Uterus (tissue), 2 donors: ENCODE measurements at regions not wholly inside any gene's neighbourhood (a gene's known extent, or its start where the extent isn't known, plus 50 kb on each side); places are given as distances from the start of the nearest gene placed in this dataset.

Experiments
- POLR2A ChIP-seq, 2 donors: fragments of 450-650 bp; IDR thresholded peaks; one replicate each; pipeline ENCODE4 v1.6.1; 2016; ENCODE audit warnings: antibody characterized with exemption in 2 of 2, mild to moderate bottlenecking in 1 of 2, moderate library complexity in 1 of 2
- TF ChIP-seq, protein P1 (sequence below), 4 experiments: fragments of 200-600 bp in 2 of 4; fragments of 450-650 bp in 2 of 4; sonication (generic) in 2 of 4; IDR thresholded peaks; one replicate each; pipeline ENCODE4 v1.5.1; 2016 to 2019; ENCODE audit warnings: antibody characterized with exemption in 4 of 4, mild to moderate bottlenecking in 2 of 4, moderate library complexity in 1 of 4

DNA sequence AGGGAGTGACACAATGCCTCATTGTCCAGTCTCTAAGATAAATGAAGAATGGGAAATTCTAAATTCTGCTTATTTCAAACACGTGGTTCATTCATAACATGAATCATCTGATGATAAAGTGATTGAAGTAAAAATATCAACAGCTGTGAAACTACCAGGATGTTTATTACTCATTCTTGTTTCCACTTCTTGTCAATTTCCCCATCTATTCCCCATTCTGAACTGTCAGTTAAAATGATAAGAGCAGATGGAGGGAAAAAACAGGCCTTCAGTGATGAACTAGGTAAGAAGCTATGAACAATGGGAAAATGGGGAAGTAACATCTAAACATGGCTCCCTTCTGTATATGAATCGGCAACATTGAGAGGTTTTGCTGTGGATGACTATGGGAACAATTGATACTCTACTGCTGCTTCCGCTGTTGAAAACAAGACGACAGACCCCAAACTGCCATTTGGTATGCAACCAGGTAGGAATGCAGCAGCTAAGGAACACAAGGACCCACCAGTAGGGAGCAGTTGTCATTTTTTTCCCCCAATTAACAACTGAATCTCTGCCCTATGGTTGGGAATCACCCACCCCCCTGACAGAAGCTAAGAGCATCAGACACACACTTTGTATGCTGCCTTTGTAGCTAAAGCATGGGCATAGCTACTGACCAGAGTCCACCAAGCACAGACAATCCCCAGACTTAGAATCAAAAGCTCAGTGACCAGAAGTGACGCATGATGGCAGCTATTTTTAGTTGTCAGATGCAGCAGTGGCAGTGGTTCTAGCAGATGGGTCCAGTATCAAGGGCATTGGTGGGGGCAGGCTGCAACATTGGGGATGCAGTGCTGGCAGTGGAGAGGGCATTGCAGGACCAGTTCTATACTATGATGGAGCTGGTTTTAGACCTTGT, 52.9 kb upstream of the ZNF366 start:
- TF ChIP-seq, protein P1, sequence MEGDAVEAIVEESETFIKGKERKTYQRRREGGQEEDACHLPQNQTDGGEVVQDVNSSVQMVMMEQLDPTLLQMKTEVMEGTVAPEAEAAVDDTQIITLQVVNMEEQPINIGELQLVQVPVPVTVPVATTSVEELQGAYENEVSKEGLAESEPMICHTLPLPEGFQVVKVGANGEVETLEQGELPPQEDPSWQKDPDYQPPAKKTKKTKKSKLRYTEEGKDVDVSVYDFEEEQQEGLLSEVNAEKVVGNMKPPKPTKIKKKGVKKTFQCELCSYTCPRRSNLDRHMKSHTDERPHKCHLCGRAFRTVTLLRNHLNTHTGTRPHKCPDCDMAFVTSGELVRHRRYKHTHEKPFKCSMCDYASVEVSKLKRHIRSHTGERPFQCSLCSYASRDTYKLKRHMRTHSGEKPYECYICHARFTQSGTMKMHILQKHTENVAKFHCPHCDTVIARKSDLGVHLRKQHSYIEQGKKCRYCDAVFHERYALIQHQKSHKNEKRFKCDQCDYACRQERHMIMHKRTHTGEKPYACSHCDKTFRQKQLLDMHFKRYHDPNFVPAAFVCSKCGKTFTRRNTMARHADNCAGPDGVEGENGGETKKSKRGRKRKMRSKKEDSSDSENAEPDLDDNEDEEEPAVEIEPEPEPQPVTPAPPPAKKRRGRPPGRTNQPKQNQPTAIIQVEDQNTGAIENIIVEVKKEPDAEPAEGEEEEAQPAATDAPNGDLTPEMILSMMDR (IDR thresholded peaks at IDR 0.05) = no peak
- no peak for TF ChIP-seq POLR2A (IDR thresholded peaks at IDR 0.05)
